ENCODE measurements at regions not wholly inside any gene's neighbourhood (a gene's known extent, or its start where the extent isn't known, plus 50 kb on each side); places are given as distances from the start of the nearest gene placed in this dataset.

DNA sequence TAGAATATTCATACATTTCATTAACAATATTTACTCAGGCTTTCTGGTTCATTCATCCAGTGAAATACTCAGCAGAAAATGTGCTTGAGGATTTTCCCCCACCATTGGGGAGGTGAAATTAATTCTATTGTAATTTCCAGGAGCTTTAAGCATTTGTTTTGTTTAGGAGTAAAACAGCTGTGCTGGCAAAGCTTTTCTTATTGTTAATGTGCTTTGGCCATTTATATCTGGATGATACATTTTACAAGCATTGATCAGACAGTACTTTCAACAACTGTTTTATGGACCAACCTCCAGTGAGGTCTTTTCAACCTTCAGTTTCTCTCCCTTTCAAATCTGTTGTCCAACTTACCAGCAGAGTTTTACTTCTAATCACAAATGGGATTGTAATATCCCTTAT lies 672.4 kb downstream of the CDH11 start:
- TF ChIP-seq, protein P1, sequence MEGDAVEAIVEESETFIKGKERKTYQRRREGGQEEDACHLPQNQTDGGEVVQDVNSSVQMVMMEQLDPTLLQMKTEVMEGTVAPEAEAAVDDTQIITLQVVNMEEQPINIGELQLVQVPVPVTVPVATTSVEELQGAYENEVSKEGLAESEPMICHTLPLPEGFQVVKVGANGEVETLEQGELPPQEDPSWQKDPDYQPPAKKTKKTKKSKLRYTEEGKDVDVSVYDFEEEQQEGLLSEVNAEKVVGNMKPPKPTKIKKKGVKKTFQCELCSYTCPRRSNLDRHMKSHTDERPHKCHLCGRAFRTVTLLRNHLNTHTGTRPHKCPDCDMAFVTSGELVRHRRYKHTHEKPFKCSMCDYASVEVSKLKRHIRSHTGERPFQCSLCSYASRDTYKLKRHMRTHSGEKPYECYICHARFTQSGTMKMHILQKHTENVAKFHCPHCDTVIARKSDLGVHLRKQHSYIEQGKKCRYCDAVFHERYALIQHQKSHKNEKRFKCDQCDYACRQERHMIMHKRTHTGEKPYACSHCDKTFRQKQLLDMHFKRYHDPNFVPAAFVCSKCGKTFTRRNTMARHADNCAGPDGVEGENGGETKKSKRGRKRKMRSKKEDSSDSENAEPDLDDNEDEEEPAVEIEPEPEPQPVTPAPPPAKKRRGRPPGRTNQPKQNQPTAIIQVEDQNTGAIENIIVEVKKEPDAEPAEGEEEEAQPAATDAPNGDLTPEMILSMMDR (IDR thresholded peaks at IDR 0.05): no peak
- H3K27ac ChIP-seq: no peak overlapping the region
- H3K4me1 ChIP-seq: no peaks in the 10 kb centered on the region
- intact Hi-C loops (cut with DNase I): no loop called here
- no peaks in the 10 kb centered on the region for H3K9me3 ChIP-seq
- H3K4me3 ChIP-seq: no peak overlapping the region
- DNase-seq (no peak), ATAC-seq (no peak)
- H3K36me3 ChIP-seq: no peaks in the 10 kb centered on the region
- H3K27me3 ChIP-seq: no peaks in the 10 kb centered on the region

DNA sequence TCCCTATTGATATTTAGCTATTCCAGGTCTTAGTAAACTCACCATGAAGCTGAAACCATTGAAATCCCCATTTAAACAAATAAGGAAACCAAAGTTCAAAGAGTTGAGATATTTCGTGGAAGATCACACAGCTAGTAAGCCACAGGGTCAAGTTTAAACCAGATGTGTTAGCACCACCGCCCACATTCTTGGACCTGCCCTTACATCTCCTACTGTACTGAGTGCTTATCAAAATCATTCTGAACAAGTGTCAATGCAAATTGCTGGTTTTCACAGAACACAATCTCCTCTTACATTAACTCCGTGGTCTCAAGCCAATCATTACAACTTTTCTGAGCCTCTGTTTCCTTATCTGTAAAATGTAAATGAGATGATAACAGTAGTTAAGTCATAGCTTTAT lies 676.2 kb downstream of the CDH11 start:
- no peaks in the 10 kb centered on the region for H3K9me3 ChIP-seq
- ATAC-seq (no peak), DNase-seq (no peak)
- H3K27me3 ChIP-seq: no peaks in the 10 kb centered on the region
- no peak overlapping the region for H3K27ac ChIP-seq
- no peaks in the 10 kb centered on the region for H3K4me1 ChIP-seq
- TF ChIP-seq, protein P1 (IDR thresholded peaks at IDR 0.05): no peak
- intact Hi-C loops (cut with DNase I): no loop called here
- H3K4me3 ChIP-seq: no peak overlapping the region
- H3K36me3 ChIP-seq: no peaks in the 10 kb centered on the region

DNA sequence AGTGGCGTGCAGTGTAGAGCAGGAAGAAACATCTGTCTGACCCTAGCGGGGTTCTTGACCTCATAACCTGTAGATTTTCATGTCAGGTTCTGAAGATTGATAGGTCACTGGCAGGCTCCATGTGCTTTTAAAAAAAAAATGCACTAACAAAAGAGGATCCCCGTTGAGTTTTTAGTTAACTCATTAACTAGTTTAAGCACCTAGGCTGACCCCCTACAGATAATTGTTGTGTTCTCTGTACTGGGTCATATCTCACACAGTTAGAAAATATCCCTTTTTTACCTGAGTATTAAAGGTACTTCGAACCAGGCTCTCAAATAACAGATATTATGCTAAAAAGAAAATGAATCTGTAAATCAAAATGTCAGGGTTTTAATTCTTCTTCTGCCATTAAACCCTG lies 676.6 kb downstream of the CDH11 start:
- DNase-seq: no peak
- Histone ChIP-seq H3K27ac (no peak overlapping the region), H3K9me3 (no peaks in the 10 kb centered on the region), H3K36me3 (no peaks in the 10 kb centered on the region), H3K27me3 (no peaks in the 10 kb centered on the region), H3K4me3 (no peak overlapping the region), H3K4me1 (no peaks in the 10 kb centered on the region)
- ATAC-seq: no peak
- intact Hi-C loops (cut with DNase I): no loop called here
- TF ChIP-seq, protein P1 (IDR thresholded peaks at IDR 0.05): no peak

DNA sequence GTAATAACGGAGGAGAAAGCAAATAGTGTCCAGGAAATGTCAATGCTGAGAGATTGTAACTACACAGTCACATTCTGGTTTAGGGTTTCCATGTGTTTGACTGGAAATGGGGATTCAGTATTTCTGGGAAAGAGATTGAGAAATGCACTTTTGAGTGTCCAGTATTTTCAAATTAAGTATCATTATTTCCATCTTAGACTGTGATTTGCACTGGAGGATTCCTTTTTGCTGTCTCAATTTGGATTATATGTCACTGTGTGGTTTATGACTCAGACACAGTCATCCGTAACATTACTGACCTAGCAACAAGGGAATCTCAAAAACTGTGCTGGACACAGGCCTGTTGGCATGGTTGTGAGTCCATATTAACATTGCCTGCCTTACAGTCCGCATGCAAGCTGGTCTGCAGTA lies 681.4 kb downstream of the CDH11 start:
- H3K4me1 ChIP-seq: no peaks in the 10 kb centered on the region
- intact Hi-C loops (cut with DNase I): no loop called here
- H3K27me3 ChIP-seq: no peaks in the 10 kb centered on the region
- TF ChIP-seq, protein P1 (IDR thresholded peaks at IDR 0.05): no peak
- no peak overlapping the region for H3K27ac ChIP-seq
- H3K4me3 ChIP-seq: no peak overlapping the region
- peak; percentile 62 for ATAC-seq
- DNase-seq: no peak
- no peaks in the 10 kb centered on the region for H3K9me3 ChIP-seq
- H3K36me3 ChIP-seq: no peaks in the 10 kb centered on the region

DNA sequence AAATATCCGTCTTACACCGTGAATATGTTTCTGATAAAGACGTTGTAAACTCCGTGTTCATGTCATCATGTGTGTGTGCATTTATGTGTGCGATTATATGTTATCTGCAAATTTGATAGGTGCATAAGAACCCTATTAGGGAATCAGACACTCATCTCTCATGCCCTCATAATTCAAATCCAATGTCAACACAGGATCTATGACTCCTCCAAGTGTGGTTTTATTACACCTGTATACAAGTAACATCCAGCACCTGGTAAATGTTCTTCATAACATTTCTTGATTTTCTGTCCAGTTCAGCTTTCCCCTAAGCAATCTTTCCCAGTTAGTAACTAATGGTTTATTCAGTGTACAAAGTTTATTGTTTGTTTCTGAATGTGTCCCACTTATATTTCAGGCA lies 681.9 kb downstream of the CDH11 start:
- no peak overlapping the region for H3K4me3 ChIP-seq
- H3K27ac ChIP-seq: no peak overlapping the region
- no peaks in the 10 kb centered on the region for H3K36me3 ChIP-seq
- no peaks in the 10 kb centered on the region for H3K27me3 ChIP-seq
- H3K4me1 ChIP-seq: no peaks in the 10 kb centered on the region
- DNase-seq: no peak
- H3K9me3 ChIP-seq: no peaks in the 10 kb centered on the region
- ATAC-seq: no peak
- TF ChIP-seq, protein P1 (IDR thresholded peaks at IDR 0.05): no peak
- intact Hi-C loops (cut with DNase I): no loop called here

DNA sequence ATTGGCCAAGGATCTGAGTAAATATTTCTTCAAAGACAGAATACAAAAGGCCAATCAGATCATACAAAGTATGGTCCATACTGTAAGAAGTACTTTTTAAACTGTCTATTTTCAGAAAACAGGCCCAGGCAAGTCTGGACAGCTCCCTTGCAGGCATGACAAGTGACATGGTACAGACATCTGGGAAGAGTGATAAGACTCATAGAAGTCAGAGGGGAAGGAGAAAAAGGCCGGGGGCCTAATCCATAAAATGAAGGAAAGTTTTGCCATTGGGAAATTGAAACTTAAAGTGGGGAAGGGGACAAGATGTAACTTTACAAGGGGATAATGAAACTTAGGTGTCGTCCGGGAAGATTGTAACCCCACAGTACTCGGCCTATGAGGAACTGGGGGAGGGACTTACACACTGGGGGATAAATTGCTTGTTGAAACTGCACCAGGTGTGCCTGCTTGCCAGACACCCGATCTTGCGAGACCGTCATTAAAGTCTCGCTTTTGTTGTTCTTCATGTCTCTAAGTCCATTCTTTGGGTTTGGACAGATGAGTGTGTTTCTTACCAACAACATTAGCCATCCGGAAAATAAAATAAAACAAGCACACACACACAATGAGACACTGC lies 684.0 kb downstream of the CDH11 start:
- no peaks in the 10 kb centered on the region for H3K9me3 ChIP-seq
- H3K27ac ChIP-seq: no peak overlapping the region
- ATAC-seq (no peak), DNase-seq (no peak)
- no peaks in the 10 kb centered on the region for H3K27me3 ChIP-seq
- no peak overlapping the region for H3K4me3 ChIP-seq
- no peaks in the 10 kb centered on the region for H3K36me3 ChIP-seq
- TF ChIP-seq, protein P1 (IDR thresholded peaks at IDR 0.05): no peak
- no peaks in the 10 kb centered on the region for H3K4me1 ChIP-seq
- intact Hi-C loops (cut with DNase I): no loop called here

All from upper lobe of right lung (tissue), 1 donor.